ENCODE measurements at regions not wholly inside any gene's neighbourhood (a gene's known extent, or its start where the extent isn't known, plus 50 kb on each side); places are given as distances from the start of the nearest gene placed in this dataset.

DNA sequence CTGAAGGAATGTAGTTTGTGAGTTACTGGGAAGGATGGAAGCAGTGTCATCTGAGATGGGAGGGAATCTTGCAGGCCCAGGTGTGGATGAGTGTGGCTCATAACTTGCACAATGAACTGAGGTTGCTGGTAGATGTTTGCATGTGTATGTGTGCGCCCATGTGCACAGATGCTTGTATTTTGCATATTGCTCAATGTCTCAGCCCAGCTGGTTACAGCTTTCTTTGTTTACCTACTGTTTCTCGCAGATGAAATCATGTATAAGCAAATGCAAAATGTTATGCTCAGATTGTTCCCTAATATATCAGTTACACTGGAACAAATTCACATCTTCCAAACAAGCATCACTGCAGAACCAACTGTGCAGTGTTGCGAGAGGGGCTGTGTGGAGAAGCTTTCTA is 452.2 kb upstream of the EEF2KMT start:
- DNase-seq (ENCODE audit: low spot score), result no peak

- no peak for DNase-seq (ENCODE audit: low spot score)
Measured at GRCh38 chr16:5541356-5541755, 443.8 kb upstream of the EEF2KMT start.

DNA sequence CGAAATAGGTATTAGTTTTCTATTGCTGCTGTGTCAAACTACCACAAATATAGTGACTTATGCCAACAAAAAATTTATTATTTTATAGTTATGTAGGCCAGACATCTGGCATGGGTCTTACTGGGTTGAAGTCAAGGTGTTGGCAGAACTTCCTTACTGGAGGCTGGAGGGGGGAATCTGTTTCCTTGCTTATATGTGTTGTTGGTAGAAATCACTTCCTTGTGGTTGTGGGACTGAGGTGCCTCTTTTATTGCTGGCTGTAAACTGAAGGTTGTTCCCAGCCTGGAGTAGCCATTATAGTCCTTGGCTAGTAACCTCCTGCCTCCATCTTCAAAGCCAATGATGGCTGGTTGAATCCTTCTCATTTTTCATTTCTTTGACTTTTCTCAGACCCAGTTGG is 439.8 kb upstream of the EEF2KMT start:
- no peak for DNase-seq (ENCODE audit: low spot score)

DNA sequence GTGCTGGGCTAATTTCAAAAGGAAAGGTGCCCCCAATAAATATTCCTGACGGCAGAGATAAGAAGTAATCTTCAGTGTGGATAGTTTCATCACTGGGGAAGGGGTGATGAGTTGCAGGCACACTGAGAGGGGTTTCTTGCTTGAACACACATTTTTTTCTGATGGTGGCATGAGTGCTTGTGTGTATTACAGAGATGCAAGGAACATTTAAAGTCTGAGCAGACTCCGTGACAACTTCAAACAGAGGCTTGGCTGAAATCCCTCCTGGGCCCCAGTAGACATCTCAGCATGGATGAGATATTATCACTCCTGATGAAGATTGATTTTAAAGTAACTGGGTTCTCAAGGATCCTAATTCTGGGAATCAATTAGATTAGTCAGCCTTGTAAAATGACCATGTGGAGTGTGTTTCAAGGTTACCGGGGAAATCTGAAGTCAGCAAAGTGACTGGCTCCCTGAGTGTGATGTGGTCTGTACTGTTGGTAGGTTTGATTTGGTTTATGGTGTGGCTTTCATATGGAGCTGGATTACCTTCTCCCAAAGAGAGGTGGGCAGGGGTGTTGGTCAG is 435.8 kb upstream of the EEF2KMT start:
- no peak for DNase-seq (ENCODE audit: low spot score)

- no peak for DNase-seq (ENCODE audit: low spot score)
Measured at GRCh38 chr16:5527817-5528216, 430.2 kb upstream of the EEF2KMT start.

GRCh38 chr16:5526826-5527225 is 429.2 kb upstream of the EEF2KMT start:
- DNase-seq (ENCODE audit: low spot score), result no peak

DNA sequence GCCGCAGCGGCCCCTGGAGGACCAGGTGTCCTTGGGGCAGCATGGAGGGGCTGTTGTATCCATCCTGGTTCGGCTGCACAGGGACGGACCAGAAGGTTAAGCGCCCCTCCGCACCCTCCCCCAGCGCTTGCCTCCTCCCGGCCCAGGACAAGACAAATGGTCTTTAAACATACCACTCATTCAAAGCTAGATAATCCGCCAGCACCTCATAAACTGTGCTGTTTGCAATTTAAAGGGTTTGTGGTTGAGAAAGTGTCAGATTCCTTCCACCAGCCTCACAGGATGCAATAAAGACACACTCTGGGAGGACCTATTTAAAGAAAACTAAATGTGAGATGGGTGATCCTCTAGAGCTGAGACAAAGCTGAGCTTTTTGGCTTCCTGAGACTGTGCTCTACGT is 426.2 kb upstream of the EEF2KMT start:
- DNase-seq (ENCODE audit: low spot score), result no peak

- no peak for DNase-seq (ENCODE audit: low spot score)
Measured at GRCh38 chr16:5516115-5516514, 418.5 kb upstream of the EEF2KMT start.

GRCh38 chr16:5512014-5512413 is 414.4 kb upstream of the EEF2KMT start:
- DNase-seq (ENCODE audit: low spot score), result no peak

- no peak for DNase-seq (ENCODE audit: low spot score)
Measured at GRCh38 chr16:5510819-5511370, 413.3 kb upstream of the EEF2KMT start.

- no peak for DNase-seq (ENCODE audit: low spot score)
Measured at GRCh38 chr16:5509794-5510193, 412.2 kb upstream of the EEF2KMT start.

- DNase-seq (ENCODE audit: low spot score), result no peak
Measured at GRCh38 chr16:5509336-5509735, 411.7 kb upstream of the EEF2KMT start.

GRCh38 chr16:5508371-5508770 is 410.8 kb upstream of the EEF2KMT start:
- DNase-seq (ENCODE audit: low spot score), result no peak

GRCh38 chr16:5506021-5506420 is 408.4 kb upstream of the EEF2KMT start:
- no peak for DNase-seq (ENCODE audit: low spot score)

DNA sequence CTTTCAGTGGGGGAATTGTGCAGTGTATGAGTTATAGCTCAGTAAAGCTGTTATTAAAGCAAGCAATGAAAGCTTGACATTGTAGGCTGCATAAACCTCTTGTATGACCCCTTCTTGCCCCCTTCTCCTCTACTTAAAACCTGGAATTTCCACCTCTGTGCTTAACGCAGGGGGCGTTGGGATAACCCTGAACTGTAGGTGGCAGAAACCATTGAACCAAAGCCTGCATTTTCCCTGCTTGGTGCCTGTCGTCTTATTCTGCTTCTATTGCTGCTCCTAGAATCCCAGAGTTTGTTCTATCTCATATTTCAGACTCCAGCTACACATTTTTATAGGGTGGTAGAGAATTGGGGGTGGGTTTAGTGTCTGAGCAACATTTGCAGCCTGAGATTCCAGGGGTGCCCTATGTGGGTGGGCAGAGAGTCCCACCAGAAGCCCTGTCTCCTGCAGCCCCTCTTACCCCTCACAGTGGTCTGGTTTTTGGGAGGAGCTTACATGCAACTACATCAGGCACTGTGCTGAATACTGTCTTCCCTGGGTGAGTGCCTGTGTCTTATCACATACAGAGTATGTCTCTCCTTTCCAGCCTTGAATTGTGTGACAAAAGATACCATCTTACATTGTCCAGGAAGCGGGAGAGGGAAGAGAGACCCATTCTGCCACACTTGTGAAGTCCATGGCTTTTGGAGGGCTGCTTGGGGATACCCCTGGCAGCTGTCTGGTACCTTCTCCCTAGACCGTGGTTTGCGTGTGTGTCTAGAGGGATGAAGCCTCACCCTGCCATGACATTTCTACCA is 407.7 kb upstream of the EEF2KMT start:
- no peak for DNase-seq (ENCODE audit: low spot score)

- DNase-seq (ENCODE audit: low spot score), result no peak
Measured at GRCh38 chr16:5504064-5504781, 406.6 kb upstream of the EEF2KMT start.

- no peak for DNase-seq (ENCODE audit: low spot score)
Measured at GRCh38 chr16:5502944-5503343, 405.3 kb upstream of the EEF2KMT start.

DNA sequence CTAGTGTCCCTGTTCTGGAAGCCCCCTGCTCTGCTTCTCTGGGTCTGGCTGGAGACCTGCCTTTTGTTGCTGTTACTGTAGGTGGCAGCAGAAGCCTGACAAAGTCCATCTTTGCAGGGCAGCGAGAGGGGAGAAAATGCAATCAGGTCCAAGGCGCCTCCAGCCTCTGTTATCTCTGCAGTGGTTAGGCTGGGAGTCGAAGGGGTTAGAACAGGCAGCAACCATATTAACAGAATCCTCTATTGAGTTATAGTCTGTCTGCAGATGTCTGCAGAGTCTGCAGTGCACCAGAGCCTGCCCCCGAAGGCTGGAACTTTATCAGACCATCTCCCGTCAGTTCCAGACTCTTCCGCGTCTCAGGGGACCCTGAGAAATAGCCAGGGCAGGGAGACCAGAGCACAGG is 404.9 kb upstream of the EEF2KMT start:
- DNase-seq (ENCODE audit: low spot score), result no peak

GRCh38 chr16:5500526-5500925 is 402.9 kb upstream of the EEF2KMT start:
- no peak for DNase-seq (ENCODE audit: low spot score)

GRCh38 chr16:5498562-5498961 is 401.0 kb upstream of the EEF2KMT start:
- no peak for DNase-seq (ENCODE audit: low spot score)

GRCh38 chr16:5496013-5496412 is 398.4 kb upstream of the EEF2KMT start:
- DNase-seq (ENCODE audit: low spot score), result no peak

- no peak for DNase-seq (ENCODE audit: low spot score)
Measured at GRCh38 chr16:5490499-5490898, 392.9 kb upstream of the EEF2KMT start.

DNA sequence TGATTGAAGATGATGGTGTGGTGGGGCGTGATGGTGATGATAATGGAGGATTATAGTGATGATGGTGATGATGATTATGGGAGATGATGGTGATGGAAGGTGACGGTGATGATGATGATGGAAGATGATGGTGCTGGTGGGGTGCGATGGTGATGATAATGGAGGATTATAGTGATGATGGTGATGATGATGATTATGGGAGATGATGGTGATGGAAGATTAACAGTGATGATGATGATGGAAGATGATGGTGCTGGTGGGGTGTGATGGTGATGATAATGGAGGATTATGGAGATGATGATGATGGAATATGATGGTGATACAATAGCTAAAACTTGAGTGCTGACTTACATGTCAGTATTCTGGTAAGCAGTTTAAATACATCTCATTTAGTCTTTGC is 391.0 kb upstream of the EEF2KMT start:
- no peak for DNase-seq (ENCODE audit: low spot score)
